ENCODE measurements at regions not wholly inside any gene's neighbourhood (a gene's known extent, or its start where the extent isn't known, plus 50 kb on each side); places are given as distances from the start of the nearest gene placed in this dataset.

GRCh38 chr12:115004470-115005146, 320.6 kb upstream of the TBX3 start:
- TF ChIP-seq POLR2A (IDR thresholded peaks at IDR 0.05): no peak
- TF ChIP-seq CTCF (IDR thresholded peaks at IDR 0.05): no peak

All from thyroid gland (tissue), 4 donors.